RKO (cell line): ENCODE measurements at regions not wholly inside any gene's neighbourhood (a gene's known extent, or its start where the extent isn't known, plus 50 kb on each side); places are given as distances from the start of the nearest gene placed in this dataset.
"Not testable (repeated sequence)": the region's sequence is repeated elsewhere in the genome, so short reads cannot be mapped to it uniquely, and the experiment has no call there.

Experiments
- DNase-seq: peaks from one replicate; pipeline ENCODE4 v3.0.0-alpha.2; 2016; ENCODE audit warnings: low spot score

DNA sequence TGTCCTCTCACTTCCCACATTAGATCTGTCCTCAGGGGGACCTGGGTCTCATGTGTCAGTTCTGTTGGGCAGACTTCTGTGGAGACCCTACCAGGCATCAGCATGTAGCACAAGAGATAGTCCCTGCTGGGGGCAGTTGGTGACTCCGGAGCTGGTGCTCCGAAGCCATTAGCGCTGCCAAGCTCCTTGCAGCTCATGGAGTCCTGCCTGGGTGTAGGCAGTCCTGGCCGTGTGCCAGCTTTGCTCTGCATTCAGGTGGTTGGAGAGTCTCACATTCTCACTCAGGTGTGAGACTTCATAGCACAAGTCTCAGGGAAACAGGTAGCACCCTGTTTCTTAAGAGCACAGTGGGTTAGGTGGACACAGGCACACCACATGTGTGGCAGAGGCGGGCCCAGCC is 202.3 kb downstream of the LIPI start:
- not testable (repeated sequence) for DNase-seq

DNA sequence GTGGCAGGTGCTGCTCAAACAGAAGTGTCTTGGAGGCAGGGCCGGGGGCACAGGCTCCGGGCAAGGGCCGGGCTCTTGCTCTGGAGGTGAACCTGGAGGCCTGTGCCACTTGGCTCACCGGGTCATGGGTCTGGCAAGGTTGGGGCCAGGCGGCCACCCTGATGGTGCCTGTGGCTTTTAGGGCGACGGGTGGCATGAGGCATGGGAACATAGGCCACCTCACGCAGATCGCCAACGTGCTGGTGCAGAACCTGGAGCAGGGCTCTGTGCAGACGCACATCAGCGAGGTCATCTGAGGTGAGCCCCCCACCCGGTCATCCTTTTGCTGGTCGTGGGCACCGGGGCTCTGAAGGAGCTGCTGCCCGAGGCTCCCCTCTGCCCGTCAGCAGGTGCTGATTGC is 202.7 kb downstream of the LIPI start:
- not testable (repeated sequence) for DNase-seq

DNA sequence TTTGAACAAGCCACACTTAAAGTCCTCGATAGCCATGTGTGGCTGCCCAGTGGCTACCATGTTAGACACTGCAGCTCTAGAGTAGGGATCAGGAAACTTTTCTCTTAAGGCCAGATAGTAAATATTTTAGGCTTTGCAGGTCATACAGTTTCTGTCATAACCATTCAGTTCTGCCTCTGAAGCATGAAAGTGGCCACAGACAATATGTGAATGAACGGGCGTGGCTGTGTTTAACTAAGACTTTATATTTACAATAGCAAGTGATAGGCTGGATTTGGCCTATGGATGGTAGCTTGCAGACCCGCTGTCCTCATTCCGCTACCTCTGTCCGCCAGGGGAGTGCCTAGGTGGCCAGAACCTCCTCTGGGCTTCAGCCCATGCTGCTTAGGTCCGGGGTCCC is 204.6 kb downstream of the LIPI start:
- not testable (repeated sequence) for DNase-seq

DNA sequence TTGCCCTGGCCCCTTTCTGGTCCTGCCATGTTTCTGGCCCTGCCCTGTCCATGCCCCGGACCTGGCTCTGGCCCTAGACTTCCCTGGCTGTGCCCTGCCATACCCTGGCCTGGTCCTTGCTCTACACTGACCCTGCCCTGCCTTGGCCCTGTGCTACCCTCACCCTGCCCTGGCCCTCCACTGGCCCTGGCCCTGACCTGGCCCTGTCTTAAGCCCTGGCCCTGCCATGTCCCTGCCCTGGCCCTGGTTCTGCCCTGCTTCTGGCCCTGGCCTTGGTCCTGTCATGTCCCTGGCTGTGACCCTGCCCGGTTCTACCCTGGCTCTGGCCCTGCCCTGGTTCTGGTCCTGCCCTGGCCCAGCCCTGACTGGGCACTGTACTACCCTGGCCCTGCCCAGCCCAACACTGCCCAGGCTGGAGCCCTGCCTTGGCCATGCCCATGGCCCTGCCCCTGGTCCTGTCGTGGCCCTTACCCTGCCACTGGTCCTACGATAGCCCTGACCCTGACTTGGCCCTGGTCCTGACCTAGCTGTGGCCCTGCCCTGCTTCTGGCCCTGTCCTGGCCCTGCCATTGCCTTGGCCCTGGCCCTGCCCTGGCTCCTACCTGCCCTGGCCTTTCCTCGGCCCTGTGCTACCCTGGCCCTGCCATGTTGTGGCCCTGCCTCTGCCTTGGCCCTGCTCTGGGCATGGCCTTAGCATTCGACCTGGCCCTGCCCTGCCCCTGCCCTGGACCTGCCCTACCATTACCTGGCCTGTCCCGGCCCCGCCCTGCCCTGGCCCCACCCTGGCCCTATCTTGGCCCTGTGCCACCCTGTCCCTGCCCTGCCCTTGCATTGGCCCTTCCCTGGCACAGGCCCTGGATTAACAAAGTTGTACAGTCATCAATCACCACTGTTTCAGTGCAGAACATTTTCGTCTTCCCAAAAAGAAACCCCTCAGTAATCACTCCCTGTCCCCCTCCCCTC is 223.5 kb downstream of the LIPI start:
- not testable (repeated sequence) for DNase-seq

DNA sequence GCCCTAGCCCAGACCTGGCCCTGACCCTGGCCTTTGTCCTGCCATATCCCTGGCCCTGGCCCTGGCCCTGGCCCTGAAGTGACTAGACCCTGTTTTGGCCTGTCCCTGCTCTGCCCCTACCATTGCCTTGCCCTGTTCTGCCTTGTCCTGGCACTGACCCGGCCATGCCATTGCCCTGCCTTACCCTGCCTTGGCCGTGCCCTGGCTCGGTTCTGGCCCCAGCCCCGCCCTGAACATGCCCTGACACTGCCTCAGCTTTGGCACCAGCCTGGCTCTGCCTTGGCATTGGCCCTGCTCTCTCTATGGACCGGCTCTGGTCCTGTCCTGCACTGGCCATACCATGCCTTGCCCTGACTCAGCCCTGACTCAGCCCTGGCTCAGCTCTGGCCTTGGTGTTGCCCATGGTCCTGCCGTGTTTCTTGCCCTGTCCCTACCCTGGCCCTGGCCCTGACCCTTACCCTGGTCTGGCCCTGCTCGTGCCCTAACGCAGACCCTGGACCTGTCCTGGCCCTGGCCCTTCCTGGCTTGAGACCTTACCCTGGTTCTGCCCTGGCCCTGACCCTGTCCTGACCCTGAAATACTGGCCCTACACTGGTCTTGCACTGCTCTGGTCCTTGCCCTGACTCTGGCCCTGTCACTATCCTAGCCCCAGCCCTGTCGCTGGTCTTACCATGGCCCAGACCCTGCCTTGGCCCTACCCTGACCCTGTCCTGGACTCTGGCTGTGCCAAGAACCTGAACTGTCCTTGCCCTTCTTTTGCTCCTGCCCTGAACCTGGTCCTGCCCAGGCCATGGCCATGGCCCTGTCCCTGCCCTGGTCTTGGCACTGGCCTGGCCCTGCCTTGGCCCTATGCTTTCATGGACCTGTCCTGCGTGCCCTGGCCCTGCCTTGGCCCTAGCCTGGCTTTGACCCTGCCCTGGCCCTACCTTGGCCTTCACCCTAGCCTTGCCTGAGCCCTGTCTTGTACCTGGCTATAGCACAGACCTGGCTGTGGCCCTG is 224.6 kb downstream of the LIPI start:
- not testable (repeated sequence) for DNase-seq

DNA sequence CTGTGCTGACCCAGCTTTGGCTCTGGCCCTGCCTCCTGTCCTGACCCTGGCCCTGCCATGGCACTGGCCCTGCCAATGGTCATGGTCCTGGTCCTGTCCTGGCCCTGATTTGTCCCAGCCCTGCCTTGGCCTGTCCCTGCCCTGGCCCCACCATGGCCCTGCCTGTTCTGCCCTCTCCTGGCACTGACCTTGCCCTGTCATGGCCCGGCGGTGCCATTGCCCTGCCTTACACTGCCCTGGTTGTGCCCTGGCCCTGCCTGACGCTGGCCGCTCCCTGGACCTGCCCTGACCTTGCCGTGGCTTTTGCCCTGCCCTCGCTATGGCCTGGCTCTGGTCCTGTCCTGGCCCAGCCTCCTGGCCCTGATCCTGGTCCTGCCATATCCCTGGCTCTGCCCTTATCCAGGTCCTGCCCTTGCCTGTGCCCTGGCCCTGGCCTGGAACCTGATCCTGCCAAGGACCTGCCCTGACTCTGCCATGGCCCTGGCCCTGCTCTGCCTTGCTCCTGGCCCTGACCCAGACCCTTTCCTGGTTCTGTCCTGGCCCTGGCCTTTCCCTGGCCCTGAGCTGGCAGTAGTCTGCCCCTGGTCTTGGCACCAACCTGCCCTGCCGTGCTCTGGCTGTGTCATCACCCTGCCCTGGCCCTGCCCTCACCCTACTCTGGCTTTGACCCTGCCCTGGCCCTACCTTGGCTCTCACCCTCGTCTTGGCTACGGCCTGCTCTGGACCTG is 225.5 kb downstream of the LIPI start:
- not testable (repeated sequence) for DNase-seq

DNA sequence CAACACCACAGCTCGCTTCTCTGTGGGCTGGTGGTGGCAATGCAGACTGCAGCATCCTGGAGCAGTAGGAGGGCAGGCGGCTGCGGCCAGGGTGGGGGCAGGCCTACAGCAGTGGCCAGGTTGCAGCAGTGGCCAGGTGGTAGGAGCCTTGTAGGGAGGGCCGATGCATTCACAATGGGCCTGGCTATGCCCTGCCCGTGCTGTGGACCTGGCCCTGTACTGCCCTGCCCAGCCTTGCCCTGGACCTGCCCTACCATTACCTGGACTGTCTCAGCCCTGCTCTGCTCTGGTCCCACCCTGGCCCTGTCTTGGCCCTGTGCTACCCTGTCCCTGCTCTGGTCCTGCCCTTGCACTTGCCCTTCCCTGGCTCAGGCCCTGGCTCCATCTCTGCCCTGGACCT is 226.0 kb downstream of the LIPI start:
- DNase-seq, result not testable (repeated sequence)

DNA sequence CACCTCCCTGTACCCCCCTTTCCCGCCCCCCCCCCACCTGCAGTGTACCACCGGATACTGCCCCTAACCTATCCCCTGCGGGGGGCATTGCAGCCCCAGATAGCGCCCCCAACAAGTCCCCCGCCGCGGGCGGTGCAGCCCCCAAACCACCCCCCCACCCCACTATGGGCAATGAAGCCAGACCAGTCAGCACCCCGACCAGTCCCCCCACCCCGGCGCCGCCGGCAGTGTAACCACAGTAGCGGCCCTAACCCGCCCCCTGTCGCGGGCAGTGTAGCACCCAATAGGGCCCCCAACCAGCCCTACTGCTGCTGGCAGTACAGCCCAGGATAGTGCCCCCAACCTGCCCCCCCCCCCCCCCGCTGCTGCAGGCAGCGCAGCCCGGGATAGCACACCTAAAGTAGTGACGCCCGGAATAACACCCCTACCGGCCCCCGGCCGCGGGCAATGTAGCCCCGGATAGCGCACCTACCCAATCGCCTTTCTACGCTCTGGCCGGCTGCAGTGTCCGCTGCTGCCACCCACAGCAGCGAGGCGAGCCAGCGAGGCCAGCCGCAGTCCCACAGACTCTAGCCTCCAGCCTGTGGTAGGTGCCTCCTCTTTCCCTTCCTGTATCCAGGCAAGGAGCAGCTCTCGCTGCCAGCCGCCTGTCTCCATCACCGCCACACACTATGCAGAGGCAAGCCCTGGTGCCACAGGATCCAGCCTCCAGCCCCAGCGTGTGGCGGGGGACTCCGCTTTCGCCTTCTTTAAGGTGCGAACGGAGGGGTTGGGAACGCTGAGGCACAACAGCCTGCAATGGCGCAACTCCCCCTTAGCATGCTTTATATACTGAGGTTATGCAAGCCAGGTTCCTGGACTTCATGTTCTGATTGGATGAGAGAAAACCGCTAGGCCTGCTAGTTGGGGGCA is 229.3 kb downstream of the LIPI start:
- not testable (repeated sequence) for DNase-seq

DNA sequence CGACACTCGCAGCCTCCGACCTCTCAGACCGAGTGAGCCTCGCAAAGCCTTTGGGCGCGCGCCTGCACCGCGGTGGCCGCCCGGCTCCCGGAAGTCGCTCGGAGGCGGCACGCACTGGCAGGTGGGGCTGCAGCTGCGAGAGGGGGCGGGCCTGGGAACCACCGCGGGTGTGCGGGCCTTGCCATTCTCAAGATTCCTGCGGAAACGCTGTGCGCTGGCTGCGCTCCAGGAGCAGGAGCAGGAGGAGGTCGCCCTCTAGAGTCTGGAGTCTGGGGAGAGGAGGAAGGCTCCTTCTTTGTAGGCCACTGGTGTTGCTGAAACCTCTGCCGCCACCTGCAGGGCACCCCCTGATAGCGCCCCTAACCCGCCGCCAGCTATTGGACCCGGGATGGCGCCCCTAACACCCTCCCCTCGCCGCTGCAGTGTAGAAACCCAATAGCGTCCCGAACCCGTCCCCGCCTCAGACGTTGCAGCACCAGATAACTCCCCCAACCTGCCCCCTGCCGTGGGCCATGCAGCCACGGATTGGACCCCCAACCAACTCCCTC is 230.6 kb downstream of the LIPI start:
- not testable (repeated sequence) for DNase-seq

DNA sequence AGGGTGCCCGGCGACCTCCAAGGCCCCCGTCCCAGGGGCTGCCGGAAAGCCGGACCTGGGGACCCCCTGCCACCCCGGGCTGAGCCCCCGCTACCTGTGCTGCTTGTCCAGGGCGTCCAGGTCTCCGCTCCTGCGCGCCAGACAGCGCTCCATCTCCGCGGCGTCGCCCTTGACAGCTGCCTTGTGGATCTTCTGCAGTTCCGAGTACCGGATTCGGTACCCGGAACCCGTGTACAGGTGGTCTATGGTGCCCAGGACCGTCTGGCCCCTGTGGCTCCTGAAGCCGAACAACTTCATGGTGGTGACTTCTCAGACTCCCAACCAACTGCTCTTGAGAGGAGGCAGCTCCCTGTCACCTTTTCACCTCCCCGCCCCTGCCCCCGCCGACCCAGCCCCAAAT is 231.1 kb downstream of the LIPI start:
- not testable (repeated sequence) for DNase-seq

DNA sequence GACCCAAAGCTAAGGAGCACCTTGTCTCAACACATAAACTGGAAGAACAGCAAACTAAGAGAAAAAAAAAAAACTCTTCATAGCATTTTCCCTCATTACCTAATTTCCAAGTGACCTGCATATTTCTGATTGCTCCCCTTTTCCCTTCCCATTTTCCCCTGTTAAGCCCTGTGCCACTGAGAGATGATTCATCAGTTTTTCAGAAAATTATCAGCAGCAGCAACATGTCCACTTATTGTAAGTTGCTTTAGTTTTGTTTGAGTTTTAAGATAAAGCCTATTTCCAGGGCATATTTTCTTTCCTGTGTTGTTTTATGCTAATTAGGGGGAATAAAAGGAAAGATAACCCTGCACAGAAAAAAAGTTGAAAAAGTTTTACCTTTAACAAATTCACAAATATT is 236.2 kb downstream of the LIPI start:
- DNase-seq, result not testable (repeated sequence)

DNA sequence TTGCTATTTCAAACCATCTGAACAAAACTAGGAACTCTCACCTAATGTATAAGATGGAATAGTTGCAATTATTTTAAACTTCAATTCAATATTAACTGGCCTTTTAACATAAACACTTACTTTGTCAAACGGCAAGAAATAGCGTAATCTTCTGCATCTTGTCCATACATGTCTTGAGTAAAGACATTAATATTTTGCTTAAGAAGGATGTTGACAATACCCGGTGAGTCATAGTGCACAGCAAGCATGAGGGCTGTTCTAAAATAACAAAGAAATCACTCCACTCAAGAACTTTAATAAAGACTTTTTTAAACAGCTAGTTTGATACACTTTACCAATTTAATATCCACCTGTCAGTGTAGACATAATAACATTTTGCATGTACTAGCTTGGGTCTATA is 240.9 kb downstream of the LIPI start:
- not testable (repeated sequence) for DNase-seq

DNA sequence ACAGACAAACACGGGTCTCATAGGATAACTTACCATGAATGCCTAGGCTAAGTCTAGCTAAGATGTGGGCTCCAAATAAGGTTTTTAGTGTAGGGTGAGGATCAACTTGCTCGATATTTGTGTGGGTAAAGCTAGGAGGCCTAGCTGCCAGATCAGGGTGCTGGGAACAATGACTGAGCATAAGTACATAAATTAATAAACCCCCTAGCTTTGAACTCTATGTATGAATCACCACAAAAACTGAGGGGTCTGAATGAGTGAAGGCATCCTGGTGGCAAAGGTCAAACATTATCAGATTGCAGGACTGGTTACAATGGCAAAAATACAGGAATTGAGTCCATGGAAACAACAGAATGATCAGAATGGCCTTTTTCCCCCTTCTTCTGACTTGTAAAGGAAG is 241.8 kb downstream of the LIPI start:
- not testable (repeated sequence) for DNase-seq

DNA sequence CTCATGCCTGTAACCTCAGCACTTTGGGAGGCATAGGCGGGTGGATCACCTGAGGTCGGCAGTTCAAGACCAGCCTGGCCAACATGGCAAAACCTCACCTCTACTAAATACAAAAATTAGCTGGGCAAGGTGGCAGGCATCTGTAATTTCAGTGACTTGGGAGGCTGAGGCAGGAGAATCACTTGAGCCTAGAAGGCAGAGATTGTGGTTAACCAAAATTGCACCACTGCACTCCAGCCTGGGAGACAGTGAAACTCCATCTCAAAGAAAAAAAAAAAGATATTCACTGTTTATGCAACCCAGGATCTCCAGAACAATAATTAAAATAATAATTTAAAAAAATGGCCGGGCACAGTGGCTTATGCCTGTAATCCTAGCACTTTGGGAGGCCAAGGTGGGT is 247.5 kb downstream of the LIPI start:
- not testable (repeated sequence) for DNase-seq

DNA sequence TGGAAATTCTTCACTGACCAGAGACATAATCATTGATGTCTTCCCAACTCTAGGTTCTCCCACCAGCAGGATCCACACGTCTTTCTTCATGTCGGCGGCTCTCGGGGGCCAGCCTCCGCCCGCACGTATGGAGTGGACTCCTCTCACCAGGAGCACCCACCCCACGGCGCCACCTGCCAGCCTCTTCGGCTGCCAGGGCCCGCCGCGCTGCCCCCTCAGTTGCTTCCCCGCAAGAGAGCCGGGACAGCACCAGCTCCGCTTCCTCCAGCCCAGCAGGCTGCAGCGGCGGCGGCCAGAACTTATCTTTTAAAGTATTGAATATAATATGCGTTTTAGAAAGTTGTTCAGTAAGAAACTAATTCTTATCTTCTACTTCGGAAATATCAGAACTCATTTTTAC is 273.5 kb downstream of the LIPI start:
- no peak for DNase-seq

DNA sequence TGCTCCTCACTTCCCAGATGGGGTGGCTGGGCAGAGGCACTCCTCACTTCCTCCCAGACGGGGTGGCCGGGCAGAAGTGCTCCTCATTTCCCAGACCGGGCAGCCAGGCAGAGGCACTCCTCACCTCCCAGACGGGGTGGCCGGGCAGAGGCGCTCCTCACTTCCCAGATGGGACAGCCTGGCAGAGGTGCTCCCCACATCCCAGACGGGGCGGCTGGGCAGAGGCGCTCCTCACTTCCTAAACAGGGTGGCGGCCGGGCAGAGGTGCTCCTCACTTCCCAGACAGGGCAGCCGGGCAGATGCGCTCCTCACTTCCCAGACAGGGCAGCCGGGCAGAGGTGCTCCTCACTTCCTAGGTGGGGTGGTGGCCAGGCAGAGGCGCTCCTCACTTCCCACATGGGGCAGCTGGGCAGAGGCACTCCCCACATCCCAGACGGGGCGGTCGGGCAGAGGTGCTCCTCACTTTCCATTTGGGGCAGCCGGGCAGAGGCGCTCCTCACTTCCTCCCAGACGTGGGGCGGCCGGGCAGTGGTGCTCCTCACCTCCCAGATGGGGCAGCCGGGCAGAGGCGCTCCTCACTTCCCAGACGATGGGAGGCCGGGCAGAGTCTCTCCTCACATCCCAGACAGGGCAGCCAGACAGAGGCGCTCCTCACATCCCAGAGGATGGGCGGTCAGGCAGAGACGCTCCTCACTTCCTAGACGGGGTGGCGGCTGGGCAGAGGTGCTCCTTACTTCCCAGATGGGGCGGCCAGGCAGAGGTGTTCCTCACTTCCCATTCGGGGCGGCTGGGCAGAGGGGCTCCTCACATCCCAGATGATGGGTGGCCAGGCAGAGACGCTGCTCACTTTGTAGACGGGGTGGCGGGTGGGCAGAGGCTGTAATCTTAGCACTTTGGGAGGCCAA is 274.5 kb downstream of the LIPI start:
- DNase-seq, result not testable (repeated sequence)

DNA sequence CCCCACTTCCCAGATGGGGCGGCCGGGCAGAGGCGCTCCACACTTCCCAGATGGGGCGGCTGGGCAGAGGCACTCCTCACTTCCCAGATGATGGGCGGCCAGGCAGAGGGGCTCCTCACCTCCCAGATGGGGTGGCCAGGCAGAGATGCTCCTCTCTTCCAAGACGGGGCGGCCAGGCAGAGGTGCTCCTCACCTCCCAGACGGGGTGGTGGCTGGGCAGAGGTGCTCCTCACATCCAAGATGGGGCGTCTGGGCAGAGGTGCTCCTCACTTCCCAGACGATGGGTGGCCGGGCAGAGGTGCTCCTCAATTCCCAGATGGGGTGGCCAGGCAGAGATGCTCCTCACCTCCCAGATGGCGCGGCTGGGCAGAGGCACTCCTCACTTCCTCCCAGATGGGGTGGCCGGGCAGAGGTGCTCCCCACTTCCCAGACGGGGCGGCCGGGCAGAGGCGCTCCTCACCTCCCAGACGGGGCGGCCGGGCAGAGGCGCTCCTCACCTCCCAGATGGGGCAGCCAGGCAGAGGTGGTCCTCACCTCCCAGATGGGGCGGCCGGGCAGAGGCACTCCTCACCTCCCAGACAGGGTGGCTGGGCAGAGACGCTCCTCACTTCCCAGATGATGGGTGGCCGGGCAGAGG is 275.2 kb downstream of the LIPI start:
- DNase-seq, result not testable (repeated sequence)

DNA sequence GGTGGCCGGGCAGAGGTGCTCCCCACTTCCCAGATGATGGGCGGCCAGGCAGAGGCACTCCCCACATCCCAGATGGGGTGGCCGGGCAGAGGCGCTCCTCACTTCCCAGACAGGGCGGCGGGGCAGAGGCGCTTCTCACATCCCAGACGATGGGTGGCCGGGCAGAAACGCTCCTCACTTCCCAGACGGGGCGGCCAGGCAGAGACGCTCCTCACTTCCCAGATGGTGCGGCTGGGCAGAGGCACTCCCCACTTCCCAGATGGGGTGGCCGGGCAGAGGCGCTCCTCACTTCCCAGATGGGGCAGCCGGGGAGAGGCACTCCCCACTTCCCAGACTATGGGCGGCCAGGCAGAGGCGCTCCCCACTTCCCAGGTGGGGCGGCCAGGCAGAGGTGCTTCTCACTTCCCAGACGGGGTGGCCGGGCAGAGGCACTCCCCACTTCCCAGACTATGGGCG is 275.8 kb downstream of the LIPI start:
- not testable (repeated sequence) for DNase-seq

DNA sequence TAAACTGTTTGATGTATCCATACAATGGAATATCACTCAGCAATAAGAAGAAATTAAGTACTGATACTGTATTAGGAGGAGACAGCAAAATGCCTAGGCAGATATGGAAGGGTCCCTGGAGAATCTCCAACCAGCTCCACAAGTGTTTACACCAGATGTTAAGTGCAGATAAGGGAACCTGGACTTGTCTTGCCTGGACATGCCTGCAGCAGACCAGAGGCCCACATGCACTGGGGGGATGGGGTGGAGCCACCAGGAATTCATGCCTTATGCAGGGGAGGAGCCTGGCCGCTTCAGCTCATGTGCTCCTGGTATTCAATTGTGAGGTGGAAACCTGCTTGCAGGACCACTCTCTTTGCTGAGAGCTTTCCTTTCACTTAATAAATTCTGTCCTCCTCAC is 287.6 kb downstream of the LIPI start:
- not testable (repeated sequence) for DNase-seq
